PFSK-1 (cell line): ENCODE measurements at regions not wholly inside any gene's neighbourhood (a gene's known extent, or its start where the extent isn't known, plus 50 kb on each side); places are given as distances from the start of the nearest gene placed in this dataset.

ENCODE experiments used
- POLR2AphosphoS5 ChIP-seq: IDR thresholded peaks from 2 replicates; pipeline ENCODE4 v1.6.1; 2012; ENCODE audit warnings: low read depth, mild to moderate bottlenecking, control low read depth, low read length, moderate library complexity
- SIN3A ChIP-seq: IDR thresholded peaks from 2 replicates; pipeline ENCODE4 v1.6.1; 2012; ENCODE audit warnings: mild to moderate bottlenecking, low read length, moderate library complexity, borderline replicate concordance; ENCODE audit not compliant: insufficient read depth
- TF ChIP-seq, protein P1 (sequence below), 2 experiments: IDR thresholded peaks; 2 replicates each; pipeline versions ENCODE4 v1.6.1 to v1.8.0; 2011 to 2012; ENCODE audit warnings: low read depth in 2 of 2, low read length in 2 of 2, control low read depth in 1 of 2, inconsistent platforms in 1 of 2, mild to moderate bottlenecking in 1 of 2, moderate library complexity in 1 of 2; ENCODE audit not compliant: insufficient read depth in 1 of 2

DNA sequence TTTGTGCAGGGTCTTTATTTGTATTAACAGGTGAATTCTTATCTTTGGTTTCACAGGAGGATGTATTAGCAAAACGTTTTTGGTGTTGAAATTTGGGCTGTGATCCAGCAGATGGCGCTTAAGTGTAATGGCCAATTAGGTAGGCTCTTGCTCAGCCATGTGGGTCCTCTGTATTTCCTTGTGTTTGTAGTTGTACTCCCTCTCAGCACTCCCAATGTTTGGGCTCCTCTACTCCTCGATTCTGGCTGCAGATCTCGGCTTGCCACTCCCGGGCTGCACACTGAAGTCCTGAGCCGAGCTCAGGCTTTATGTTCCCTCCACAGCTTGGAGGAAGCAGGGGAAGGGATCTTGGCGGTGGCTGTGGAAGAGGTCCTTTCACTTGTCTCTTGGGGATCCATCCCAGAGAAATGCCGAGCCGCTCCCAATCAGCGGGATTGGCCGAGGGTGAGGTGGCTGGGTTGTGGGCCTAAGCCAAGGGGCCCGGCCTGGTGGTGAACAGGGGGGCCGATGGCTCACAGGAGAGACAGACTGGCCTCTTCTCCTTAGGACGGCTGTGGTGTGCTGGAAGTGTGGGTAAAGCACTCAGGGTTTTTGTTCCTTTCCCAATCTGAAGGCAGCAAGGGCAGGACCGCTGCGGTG, 133.7 kb downstream of the AEBP2 start:
- TF ChIP-seq, protein P1, sequence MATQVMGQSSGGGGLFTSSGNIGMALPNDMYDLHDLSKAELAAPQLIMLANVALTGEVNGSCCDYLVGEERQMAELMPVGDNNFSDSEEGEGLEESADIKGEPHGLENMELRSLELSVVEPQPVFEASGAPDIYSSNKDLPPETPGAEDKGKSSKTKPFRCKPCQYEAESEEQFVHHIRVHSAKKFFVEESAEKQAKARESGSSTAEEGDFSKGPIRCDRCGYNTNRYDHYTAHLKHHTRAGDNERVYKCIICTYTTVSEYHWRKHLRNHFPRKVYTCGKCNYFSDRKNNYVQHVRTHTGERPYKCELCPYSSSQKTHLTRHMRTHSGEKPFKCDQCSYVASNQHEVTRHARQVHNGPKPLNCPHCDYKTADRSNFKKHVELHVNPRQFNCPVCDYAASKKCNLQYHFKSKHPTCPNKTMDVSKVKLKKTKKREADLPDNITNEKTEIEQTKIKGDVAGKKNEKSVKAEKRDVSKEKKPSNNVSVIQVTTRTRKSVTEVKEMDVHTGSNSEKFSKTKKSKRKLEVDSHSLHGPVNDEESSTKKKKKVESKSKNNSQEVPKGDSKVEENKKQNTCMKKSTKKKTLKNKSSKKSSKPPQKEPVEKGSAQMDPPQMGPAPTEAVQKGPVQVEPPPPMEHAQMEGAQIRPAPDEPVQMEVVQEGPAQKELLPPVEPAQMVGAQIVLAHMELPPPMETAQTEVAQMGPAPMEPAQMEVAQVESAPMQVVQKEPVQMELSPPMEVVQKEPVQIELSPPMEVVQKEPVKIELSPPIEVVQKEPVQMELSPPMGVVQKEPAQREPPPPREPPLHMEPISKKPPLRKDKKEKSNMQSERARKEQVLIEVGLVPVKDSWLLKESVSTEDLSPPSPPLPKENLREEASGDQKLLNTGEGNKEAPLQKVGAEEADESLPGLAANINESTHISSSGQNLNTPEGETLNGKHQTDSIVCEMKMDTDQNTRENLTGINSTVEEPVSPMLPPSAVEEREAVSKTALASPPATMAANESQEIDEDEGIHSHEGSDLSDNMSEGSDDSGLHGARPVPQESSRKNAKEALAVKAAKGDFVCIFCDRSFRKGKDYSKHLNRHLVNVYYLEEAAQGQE (IDR thresholded peaks at IDR 0.05; ENCODE audit: insufficient read depth in 1 of 2, low read depth in 2 of 2, low read length in 2 of 2): no peak
- TF ChIP-seq SIN3A (no peak), POLR2AphosphoS5 (no peak)
